Pancreas (tissue), 10 donors: ENCODE measurements at regions not wholly inside any gene's neighbourhood (a gene's known extent, or its start where the extent isn't known, plus 50 kb on each side); places are given as distances from the start of the nearest gene placed in this dataset.

Experiments
- ATAC-seq, 4 donors: fragments of 200-7000 bp; cut with Tn5 transposase; one replicate each; pipeline versions ENCODE4 v1.8.0 to v1.9.1; 2020; ENCODE audit warnings: mild to moderate bottlenecking in 4 of 4, moderate library complexity in 4 of 4
- DNase-seq, 6 donors: peaks; one replicate each; pipeline ENCODE4 v3.0.0-alpha.2; 2020
- FAIRE-seq: peaks from 2 replicates; lab custom pipeline; 2012; peaks lifted over from hg19 to GRCh38; lab: Jason Lieb, UNC
- H3K27ac ChIP-seq, 4 donors: fragments of 200-600 bp; sonication (generic); 1 replicate in 3 of 4; 2 replicates in 1 of 4; pipeline versions ENCODE4 v1.5.0 to v1.8.0; 2020
- H3K27me3 ChIP-seq, 4 donors: fragments of 200-600 bp; one replicate each; pipeline ENCODE4 v1.8.0; 2021
- H3K36me3 ChIP-seq, 3 donors: fragments of 200-600 bp; sonication (generic) in 1 of 3; one replicate each; pipeline versions ENCODE4 v1.5.0 to v1.8.0; 2020 to 2021
- H3K4me1 ChIP-seq, 3 donors: fragments of 200-600 bp; one replicate each; pipeline ENCODE4 v1.8.0; 2021
- H3K4me3 ChIP-seq, 4 donors: fragments of 200-600 bp; sonication (generic) in 2 of 4; one replicate each; pipeline versions ENCODE4 v1.5.0 to v1.8.0; 2020 to 2021
- H3K9me3 ChIP-seq, 4 donors: fragments of 200-600 bp; one replicate each; pipeline ENCODE4 v1.8.0; 2021
- CTCF ChIP-seq, 4 donors: fragments of 200-600 bp; sonication (generic) in 3 of 4; IDR thresholded peaks; one replicate each; pipeline versions ENCODE4 v1.5.0 to v1.8.0; 2021; ENCODE audit warnings: antibody characterized with exemption in 4 of 4
- WGBS, 2 donors: extraction: QIAGEN DNeasy Blood & Tissue Kit; methylation state at CpG; one replicate each; pipeline ENCODE4 v1.1.7; 2013; 5-methylcytosine and 5-hydroxymethylcytosine counted together
- intact Hi-C, 3 donors: fragments of 100-400 bp; cut with DNase I; formaldehyde crosslinking; loops; one replicate each; pipeline versions ENCODE4 v1.11.1 to v1.14.2; 2022
- donor health status: healthy with polysubstance abuse.
- donor health status: DM: no; HTN: no; CAD: no; lungs with moderate emphysema.
- donor health status: DM: no; HTN: no; CAD: no.
- donor health status: control.
- donor health status: control.
- donor health status: Bipolar disorder and iron deficiency.
- donor health status: DM: yes; HTN: yes; CAD: no.
- donor health status: DM: no; HTN: no; CAD: no.
- donor health status: DM: no; HTN: no; CAD: no.
- donor health status: DM: yes; HTN: yes; CAD: no.

- no peaks in the 10 kb centered on the region for H3K27me3 ChIP-seq
- ATAC-seq (no peak), FAIRE-seq (no peak), DNase-seq (no peak)
- no peaks in the 10 kb centered on the region for H3K9me3 ChIP-seq
- no peaks in the 10 kb centered on the region for H3K4me1 ChIP-seq
- no peak overlapping the region for H3K27ac ChIP-seq
- no peak overlapping the region for H3K4me3 ChIP-seq
- no peaks in the 10 kb centered on the region for H3K36me3 ChIP-seq
- intact Hi-C loops, result no loop called here
- no peak for TF ChIP-seq CTCF (IDR thresholded peaks at IDR 0.05)
Measured at GRCh38 chr5:50927953-50928352, 261.5 kb downstream of the PARP8 start.

- ATAC-seq (no peak), DNase-seq (no peak), FAIRE-seq (no peak)
- no peaks in the 10 kb centered on the region for H3K36me3 ChIP-seq
- H3K9me3 ChIP-seq, result no peaks in the 10 kb centered on the region
- H3K4me1 ChIP-seq, result no peaks in the 10 kb centered on the region
- intact Hi-C loops, result no loop called here
- H3K27ac ChIP-seq, result no peak overlapping the region
- TF ChIP-seq CTCF (IDR thresholded peaks at IDR 0.05), result no peak
- H3K27me3 ChIP-seq, result no peaks in the 10 kb centered on the region
- H3K4me3 ChIP-seq, result no peak overlapping the region
- 37 to 52% methylated on average over 3 of the region's 3 CpGs for WGBS, 2 donors
Measured at GRCh38 chr5:50929174-50929573, 262.7 kb downstream of the PARP8 start.

- 32 to 58% methylated on average over 2 of the region's 2 CpGs for WGBS, 2 donors
- no peak for TF ChIP-seq CTCF (IDR thresholded peaks at IDR 0.05)
- Histone ChIP-seq H3K27me3 (no peaks in the 10 kb centered on the region), H3K27ac (no peak overlapping the region), H3K36me3 (no peaks in the 10 kb centered on the region), H3K4me3 (no peak overlapping the region), H3K4me1 (no peaks in the 10 kb centered on the region), H3K9me3 (no peaks in the 10 kb centered on the region)
- ATAC-seq (no peak), FAIRE-seq (no peak), DNase-seq (no peak)
- intact Hi-C loops, result no loop called here
Measured at GRCh38 chr5:50934343-50934742, 267.9 kb downstream of the PARP8 start.

GRCh38 chr5:50945139-50945538 lies 278.7 kb downstream of the PARP8 start:
- 78 to 91% methylated on average over 2 of the region's 2 CpGs for WGBS, 2 donors
- Histone ChIP-seq H3K4me3 (no peak overlapping the region), H3K4me1 (no peaks in the 10 kb centered on the region), H3K9me3 (no peaks in the 10 kb centered on the region), H3K27me3 (no peaks in the 10 kb centered on the region), H3K36me3 (no peaks in the 10 kb centered on the region), H3K27ac (no peak overlapping the region)
- TF ChIP-seq CTCF (IDR thresholded peaks at IDR 0.05), result no peak
- ATAC-seq, result no peak
- DNase-seq, result no peak
- FAIRE-seq, result no peak
- intact Hi-C loops, result no loop called here

GRCh38 chr5:50947906-50948683 lies 281.7 kb downstream of the PARP8 start:
- Histone ChIP-seq H3K4me1 (no peaks in the 10 kb centered on the region), H3K4me3 (no peak overlapping the region), H3K36me3 (no peaks in the 10 kb centered on the region), H3K9me3 (no peaks in the 10 kb centered on the region), H3K27me3 (no peaks in the 10 kb centered on the region), H3K27ac (no peak overlapping the region)
- DNase-seq (peak in 1 of 6 donors; percentile 60), ATAC-seq (no peak), FAIRE-seq (no peak)
- 50 to 58% methylated on average over 6 of the region's 6 CpGs for WGBS, 2 donors
- intact Hi-C loops, result no loop called here
- TF ChIP-seq CTCF (IDR thresholded peaks at IDR 0.05), result no peak
